NCI-H524 treated with DMSO at 0.1 percent for 48 hours (cell line): ENCODE measurements at regions not wholly inside any gene's neighbourhood (a gene's known extent, or its start where the extent isn't known, plus 50 kb on each side); places are given as distances from the start of the nearest gene placed in this dataset.

Experiments used
- DNase-seq: peaks from one replicate; lab custom pipeline; 2025; lab: John Stamatoyannopoulos, UW

- DNase-seq, result no peak
These were observed 184.8 kb upstream of the KLHL29 start for GRCh38 chr2:23200068-23200786.

GRCh38 chr2:23200787-23201114 lies 184.2 kb upstream of the KLHL29 start:
- DNase-seq, result no peak

DNA sequence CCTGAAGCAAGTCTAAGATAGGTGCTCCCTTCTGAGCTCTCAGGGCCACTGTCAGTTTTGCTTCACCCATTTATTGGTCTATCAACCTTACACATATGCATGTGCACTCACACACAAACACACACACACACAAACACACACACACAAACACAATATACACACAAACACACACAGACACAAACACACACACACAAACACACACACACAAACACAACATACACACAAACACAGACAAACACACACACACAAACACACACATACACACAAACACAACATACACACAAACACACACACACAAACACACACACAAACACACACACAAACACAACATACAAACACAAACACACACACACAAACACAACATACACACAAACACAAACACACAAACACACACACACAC lies 181.6 kb upstream of the KLHL29 start:
- no peak for DNase-seq

GRCh38 chr2:23204685-23205242 lies 180.2 kb upstream of the KLHL29 start:
- no peak for DNase-seq

DNA sequence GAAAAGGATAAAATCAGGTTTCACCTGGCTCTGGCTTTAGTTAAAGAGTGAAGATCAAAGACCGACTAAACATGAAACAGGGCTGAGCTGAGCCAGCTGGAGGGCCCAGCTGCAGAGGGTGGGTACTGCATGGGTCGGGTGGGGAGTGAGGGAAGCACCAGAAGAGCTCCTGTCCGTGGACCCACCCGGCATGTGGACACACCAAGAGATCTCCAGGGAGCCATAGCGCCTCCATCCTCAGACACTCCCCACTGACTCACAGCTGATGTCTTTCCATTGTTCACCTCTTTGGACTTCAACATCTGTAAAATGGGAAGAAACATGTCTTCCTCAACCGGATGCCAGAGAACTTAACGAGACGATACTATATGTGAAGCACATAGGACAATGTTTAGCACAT lies 178.3 kb upstream of the KLHL29 start:
- no peak for DNase-seq

DNA sequence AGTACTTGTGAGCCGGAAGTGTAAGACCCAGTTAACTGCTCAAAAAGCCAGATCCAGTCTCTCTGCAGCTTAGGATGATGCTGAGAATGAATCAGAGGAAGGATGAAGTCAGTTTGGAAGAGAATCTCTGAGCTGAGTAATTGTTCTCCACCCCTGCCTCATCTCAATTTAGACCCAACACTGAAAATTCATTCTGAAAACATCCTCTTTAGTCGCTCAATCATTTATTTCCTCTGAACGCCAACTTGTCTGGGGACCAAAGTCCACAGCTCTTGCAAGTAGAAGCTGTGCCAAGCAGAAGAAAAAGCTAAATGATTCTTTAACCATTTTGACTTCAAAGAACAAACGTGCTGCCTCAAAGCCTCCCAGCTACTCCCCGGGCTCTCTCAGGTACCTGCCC lies 177.1 kb upstream of the KLHL29 start:
- no peak for DNase-seq

- no peak for DNase-seq
These were observed 176.6 kb upstream of the KLHL29 start for GRCh38 chr2:23208339-23208738.

DNA sequence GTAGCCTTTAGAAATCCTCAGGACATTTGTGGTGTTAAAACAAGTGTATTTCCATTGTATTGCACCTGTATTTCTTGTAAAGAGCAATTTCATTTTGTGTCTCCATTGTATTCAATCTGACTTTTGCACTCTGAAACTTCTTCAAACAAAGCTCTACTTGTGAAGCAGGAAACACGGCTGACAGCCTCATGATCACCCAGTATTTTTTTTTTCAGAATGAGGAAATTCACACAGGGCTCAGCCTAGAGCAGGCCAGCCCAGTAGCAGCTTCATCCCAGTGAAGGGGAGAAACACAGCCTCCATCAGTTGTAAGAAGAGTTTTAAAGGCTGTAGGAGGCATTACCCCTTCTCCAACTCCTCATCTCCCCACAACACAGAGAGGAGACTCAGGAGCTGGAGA lies 175.9 kb upstream of the KLHL29 start:
- no peak for DNase-seq

GRCh38 chr2:23211987-23212583 lies 172.9 kb upstream of the KLHL29 start:
- no peak for DNase-seq

DNA sequence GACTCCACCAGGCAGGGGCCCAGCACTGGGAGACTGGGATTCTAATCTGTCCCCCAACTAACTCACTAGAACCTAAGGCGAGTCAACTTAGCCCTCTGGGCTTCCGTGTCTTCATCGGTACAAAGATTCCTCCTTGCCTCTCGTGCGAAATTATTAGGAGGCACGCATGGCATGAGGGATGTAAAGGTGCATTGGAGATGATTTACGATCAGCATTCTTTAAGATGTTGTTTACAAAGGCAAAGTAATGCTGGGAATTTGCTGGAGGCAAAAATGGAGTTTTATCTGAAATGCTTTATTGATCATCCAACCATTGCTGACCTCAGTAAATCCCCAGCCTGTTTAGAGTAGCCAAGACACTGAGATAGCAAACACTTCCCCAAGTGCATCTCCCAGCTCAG lies 171.8 kb upstream of the KLHL29 start:
- DNase-seq, result no peak

GRCh38 chr2:23215016-23215415 lies 170.0 kb upstream of the KLHL29 start:
- no peak for DNase-seq

DNA sequence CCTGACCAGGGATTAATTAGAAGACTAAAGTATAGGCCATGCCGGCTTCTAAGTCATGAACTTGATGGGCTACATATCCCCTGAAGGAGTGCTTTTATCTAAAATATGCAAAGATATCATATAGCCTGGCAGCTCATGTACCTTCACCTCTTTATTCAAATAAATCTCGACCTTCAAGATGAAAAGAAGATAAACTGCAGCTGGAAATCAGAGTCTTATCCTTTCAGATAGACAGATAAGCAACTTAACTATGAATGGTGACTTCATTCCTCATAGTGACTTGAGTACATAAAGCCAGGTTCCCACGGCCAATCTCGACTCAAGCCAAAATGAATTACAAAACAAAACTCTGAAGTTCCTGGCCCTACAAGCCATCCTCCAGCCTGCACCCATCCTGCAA lies 165.3 kb upstream of the KLHL29 start:
- DNase-seq, result no peak

DNA sequence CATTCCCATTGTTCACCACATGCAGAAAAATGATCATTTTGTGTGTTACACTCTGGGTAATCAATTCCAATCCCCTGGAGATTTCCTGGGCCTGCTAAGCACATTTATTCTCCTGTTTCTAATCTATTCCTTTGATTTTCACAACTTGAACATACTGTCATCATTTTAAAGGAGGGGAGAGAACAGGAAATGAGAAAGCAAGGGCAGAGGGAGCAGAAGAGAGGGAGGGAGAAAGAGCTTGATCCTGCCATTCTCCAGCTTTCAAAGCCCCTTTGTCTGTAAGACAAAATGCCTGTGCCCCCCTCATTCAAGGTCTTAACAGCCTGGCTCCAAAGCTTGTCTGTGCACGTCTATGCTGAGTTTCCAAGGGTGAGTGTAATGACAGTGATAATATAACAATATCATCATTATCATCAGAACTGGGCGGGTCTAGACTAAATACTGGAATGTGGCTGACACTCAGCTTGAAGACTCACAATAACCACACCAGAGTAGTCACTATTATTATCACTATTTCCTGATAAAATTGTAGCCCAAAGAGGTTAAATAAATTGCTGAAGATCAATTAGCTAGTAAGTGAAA lies 164.4 kb upstream of the KLHL29 start:
- no peak for DNase-seq

DNA sequence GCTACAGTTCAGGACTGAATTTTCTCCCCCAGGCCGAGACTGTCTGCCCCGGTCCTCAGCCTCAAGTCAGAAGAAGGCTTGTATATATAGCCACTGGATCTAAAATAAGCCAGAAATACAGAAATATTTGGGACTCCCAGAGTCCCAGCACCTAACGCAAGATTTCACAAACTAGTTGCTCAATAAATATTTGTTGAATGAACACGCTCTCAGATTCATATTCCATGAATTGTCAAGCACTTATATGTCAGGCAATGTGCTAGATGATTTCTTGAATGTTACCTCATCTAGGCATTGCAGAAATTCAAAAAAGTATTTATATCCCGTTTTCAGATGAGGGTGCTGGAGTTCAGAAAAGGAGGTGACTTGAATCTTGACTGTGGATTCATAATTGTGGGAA lies 163.7 kb upstream of the KLHL29 start:
- DNase-seq, result no peak

DNA sequence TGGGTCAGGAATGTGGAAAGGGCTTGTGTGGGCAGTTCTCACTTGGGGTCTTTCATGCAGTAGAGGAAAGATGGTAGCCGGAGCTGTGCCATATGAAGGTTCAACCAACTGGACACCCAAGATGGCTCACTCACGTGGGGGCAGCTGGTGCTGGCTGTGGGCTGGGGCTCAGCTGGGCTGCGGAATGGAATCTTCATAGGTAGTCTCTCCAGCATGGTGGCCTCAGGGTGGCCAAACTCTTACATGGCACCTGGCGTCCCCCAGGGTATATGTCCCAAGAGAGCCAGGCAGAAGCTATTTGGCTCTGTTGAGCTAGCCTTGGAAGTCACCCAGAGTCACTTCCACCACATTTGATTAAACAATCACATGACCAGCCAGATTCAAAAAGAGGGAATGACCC lies 163.1 kb upstream of the KLHL29 start:
- DNase-seq, result no peak

DNA sequence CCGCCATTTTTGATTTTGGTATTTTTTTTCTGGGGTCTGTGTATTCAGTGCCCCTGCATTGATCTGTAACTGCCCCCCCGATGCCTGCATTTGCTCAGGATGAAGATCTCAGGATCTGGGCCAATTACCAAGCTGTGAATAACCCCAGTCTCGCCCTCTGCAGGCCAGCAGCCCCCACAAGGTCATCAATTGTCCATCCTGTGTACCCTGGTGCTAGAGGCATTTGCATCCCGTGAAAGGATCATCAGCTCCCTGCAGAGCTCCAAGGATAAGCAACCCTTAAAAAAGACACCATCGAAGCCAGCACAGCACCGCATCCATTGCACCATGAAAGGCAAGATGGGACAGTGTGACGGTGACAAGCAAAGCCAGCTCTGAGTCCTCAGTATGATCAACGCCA lies 154.1 kb upstream of the KLHL29 start:
- no peak for DNase-seq

DNA sequence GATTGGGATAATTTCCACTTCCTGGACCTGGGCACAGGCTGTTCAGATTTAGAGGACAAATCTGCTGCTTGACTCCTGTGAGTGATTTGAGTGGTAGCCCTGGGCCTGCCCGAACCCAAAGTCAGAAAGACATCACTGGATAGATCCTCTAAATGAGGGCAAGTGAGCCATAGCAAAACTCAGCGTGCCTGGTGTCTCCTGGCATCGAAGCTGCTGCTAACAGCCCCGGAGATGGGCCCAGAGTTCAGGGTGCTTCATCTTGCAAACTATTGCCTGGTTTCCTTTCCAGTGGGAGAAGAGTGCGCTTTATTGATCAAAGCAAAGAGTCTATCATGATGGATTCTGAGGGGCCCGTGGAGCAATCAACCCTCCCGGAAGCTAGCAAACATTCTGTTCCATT lies 153.1 kb upstream of the KLHL29 start:
- DNase-seq, result no peak

DNA sequence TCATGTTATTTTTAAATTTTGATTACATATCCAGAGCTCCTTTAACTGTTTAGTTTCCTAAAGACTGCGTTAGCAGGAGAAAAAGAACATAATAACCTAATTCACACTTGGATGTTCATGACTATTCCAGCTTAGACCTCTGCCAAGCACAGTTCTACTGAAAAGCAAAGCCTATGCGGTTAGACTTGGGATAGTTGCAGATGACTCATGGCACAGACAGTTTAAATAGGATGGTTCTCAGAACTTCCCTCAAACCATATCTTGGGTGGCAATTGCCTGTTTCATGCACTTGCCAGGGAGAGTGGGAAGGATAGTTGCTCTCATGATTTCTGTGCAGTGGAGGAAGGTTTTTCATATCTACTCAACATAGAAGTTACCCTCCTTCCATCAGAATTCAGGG lies 149.7 kb upstream of the KLHL29 start:
- no peak for DNase-seq

- DNase-seq, result no peak
These were observed 149.2 kb upstream of the KLHL29 start for GRCh38 chr2:23235736-23236135.

- no peak for DNase-seq
These were observed 147.8 kb upstream of the KLHL29 start for GRCh38 chr2:23237147-23237546.

DNA sequence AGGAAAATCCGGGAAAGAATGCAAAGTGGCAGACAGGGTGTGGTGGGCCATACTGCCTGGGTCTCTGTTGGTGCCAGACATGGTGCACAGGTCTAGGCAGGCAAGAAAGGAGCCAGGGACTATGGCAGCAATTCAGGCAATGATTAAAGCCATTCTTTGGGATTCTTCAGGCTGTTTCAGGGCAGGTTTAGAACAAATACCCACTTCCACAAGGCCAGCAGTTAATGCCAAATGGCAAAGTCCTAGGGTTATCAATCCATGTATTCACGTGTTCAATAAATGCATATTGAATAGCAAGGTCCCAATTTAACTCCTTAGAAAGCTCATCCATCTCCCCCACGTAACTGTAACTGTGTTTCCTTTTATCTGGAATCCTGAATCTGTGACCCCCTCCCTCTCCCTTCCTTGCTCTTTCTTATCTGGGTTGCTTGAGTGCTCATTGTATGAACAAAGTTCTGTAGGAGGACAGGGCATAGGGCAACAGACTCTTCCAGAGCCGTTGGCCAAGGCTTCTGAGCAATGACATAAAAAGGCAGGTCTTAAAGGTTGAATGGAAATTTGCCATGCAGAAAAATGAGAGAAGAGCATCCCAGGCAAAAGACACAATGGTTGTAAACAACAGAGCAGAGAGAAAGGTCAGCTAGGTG lies 146.8 kb upstream of the KLHL29 start:
- no peak for DNase-seq

GRCh38 chr2:23239374-23239773 lies 145.6 kb upstream of the KLHL29 start:
- no peak for DNase-seq

- peak; percentile 81 for DNase-seq
These were observed 143.9 kb upstream of the KLHL29 start for GRCh38 chr2:23241121-23241520.
